GM20431 (cell line): ENCODE measurements at regions not wholly inside any gene's neighbourhood (a gene's known extent, or its start where the extent isn't known, plus 50 kb on each side); places are given as distances from the start of the nearest gene placed in this dataset.
"Not testable (repeated sequence)": the region's sequence is repeated elsewhere in the genome, so short reads cannot be mapped to it uniquely, and the experiment has no call there.

ENCODE experiments used
- in situ Hi-C: fragments of 300-500 bp; cut with MseI, MboI; formaldehyde crosslinking; loops from one replicate; pipeline ENCODE4 v1.15.0; 2020; ENCODE audit warnings: low sequenced_read_pairs; ENCODE audit not compliant: unreplicated experiment

GRCh38 chr1:173392895-173393658 lies 84.1 kb upstream of the PRDX6 start:
- in situ Hi-C loops = no loop called here

- in situ Hi-C loops = no loop called here
These were observed 83.5 kb upstream of the PRDX6 start for GRCh38 chr1:173393659-173394000.

DNA sequence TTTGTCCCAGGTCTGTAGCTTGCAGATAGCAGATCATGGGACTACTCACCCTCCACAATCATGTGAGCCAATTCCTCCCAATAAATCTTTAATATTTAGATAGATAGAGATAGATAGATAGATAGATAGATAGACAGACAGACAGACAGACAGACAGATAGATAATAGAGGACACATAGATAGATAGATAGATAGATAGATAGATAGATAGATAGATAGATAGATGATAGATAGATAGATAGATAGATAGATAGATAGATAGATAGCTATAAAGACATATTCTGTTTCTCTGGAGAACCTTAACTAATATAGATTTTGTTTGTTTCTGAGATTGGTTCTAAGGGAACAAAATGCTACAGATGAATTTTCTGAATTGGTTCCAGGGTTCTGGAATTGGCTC lies 82.3 kb upstream of the PRDX6 start:
- in situ Hi-C loops = not testable (repeated sequence)

GRCh38 chr1:173395762-173396161 lies 81.4 kb upstream of the PRDX6 start:
- in situ Hi-C loops = no loop called here

- in situ Hi-C loops = loop anchor here (25.0 kb wide), 1 partner anchor 663 kb away; no protein-coding TSS in a partner anchor
These were observed 76.6 kb upstream of the PRDX6 start for GRCh38 chr1:173400387-173400995.

- in situ Hi-C loops = loop anchor here (25.0 kb wide), 1 partner anchor 667 kb away; no protein-coding TSS in a partner anchor
These were observed 73.1 kb upstream of the PRDX6 start for GRCh38 chr1:173403996-173404395.

DNA sequence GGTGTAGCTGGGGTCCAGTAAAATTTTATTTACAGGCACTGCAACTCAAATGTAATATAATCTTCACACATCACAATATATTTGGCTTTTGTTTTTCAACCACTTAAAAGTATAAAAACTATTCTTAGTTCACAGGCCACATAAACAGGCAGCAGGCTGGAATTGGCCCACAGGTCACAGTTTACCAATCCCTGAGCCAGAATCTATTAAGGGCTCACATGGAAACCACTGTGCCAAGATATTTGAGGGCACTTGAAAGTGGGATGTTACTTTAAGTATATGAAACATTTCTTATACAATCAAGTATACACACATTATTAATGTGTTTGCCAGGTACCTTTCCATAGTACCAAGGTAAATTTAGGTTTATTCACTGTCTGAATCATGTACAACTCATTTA lies 71.9 kb upstream of the PRDX6 start:
- in situ Hi-C loops = loop anchor here (25.0 kb wide), 1 partner anchor 668 kb away; no protein-coding TSS in a partner anchor

DNA sequence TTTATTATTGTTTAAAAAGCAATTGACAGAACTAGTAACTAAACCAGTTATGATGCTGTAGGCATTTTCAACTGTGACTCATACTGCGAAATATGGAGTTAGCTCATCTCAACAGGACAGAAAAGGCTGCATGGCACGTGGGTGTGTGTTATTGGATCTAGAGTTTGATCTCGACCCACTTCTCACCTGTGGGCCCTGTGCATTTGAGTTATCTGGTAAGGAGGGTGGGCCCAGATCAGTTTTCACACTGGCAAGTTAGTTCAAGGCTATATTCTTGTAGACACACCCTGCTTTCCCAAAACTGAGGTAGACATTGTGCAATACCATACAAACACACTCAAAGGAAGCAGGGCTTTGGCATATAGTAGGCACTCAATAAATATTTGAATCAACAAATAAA lies 71.3 kb upstream of the PRDX6 start:
- in situ Hi-C loops = loop anchor here (25.0 kb wide), 1 partner anchor 669 kb away; no protein-coding TSS in a partner anchor

- in situ Hi-C loops = loop anchor here (25.0 kb wide), 1 partner anchor 670 kb away; no protein-coding TSS in a partner anchor
These were observed 70.3 kb upstream of the PRDX6 start for GRCh38 chr1:173406783-173407230.

- in situ Hi-C loops = loop anchor here (25.0 kb wide), 1 partner anchor 671 kb away; no protein-coding TSS in a partner anchor
These were observed 69.3 kb upstream of the PRDX6 start for GRCh38 chr1:173407846-173408245.

DNA sequence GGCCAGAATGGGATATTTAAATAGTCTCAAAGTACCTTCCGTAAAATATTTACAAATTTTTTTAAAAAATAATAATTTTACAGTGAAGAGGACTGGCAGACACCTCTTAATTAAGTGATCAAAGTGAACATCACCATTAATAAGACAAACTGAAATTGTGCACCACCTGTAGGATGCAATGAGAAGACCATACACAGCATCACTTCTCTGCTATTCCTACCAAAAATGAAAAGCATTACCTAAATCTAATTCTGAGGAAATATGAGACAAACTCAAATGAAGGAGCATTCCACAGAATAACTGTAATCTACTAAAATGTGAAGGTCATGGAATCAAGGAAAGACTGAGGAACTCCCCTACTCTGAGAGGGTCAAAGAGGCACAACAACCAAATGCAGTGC lies 68.2 kb upstream of the PRDX6 start:
- in situ Hi-C loops = loop anchor here (25.0 kb wide), 1 partner anchor 672 kb away; no protein-coding TSS in a partner anchor

DNA sequence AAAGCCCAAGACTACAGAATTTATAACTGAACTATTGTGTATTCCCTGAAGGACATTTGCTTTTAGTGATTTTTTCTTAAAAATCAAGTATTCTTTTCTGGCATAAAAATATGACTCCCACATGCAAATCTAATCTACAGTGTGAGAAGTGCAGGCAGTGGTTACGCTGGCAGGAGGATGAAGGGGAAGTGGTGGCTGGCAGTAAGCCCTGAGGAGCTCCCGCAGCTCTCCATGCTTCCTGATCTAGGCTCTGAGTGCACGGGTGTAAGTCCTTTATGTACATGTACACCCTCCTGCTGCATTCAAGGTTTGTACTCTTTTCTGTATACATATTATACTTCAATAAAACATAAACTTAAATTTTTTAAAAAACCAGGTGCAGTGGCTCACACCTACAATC lies 67.5 kb upstream of the PRDX6 start:
- in situ Hi-C loops = loop anchor here (25.0 kb wide), 1 partner anchor 672 kb away; no protein-coding TSS in a partner anchor

DNA sequence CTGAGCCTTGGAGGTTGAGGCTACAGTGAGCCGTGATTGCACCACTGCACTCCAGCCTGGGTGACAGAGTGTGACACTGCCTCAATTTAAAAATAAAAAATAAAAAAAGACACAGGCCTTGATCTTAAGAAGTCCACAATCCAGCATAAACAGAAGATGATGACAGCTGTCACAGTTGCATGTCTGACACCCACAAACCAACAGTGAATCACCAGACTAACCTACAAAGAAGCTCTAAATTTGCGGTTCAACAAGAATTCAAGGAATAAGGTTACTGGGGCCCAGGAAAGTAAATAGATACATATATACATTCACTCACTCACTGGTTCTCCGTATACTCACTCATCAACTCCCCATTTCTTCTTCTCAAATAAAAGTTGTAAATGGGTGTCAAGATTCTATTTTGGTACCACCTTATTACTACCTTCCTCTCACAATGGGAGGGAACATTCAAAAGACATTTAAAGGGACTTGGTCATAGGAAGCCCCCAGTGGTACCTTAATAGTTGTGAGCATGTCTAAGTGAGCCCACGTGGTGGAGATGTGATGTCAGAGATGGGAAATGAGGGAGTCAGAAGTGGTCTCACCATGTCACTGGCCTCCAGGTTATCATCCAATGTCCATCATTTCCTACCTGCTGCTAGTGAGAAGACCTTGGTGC lies 66.9 kb upstream of the PRDX6 start:
- in situ Hi-C loops = loop anchor here (25.0 kb wide), 1 partner anchor 673 kb away; no protein-coding TSS in a partner anchor

DNA sequence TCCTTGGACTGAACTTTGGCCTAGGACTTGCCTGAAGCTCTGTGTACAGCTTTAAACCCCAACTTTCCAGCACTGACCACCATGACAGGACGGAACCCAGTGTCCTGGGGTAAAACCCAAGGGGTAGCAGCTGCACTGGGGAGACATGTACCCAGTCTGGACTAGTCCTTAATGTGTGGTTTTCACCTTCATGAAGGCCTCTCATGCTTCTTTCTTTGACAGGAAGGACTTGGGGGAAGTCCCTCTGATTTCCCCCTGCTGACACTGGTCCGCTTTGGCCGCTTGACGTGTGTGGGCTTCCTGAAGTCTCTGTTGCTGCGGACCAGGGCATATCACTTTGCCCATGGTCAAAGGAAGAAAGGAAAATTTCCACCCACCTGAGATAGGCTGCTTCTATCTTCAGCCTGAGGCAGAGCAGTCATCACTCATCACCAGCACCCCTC lies 66.3 kb upstream of the PRDX6 start:
- in situ Hi-C loops = loop anchor here (25.0 kb wide), 1 partner anchor 674 kb away; no protein-coding TSS in a partner anchor

GRCh38 chr1:173411835-173412742 lies 65.0 kb upstream of the PRDX6 start:
- in situ Hi-C loops = loop anchor here (25.0 kb wide), 1 partner anchor 675 kb away; no protein-coding TSS in a partner anchor

DNA sequence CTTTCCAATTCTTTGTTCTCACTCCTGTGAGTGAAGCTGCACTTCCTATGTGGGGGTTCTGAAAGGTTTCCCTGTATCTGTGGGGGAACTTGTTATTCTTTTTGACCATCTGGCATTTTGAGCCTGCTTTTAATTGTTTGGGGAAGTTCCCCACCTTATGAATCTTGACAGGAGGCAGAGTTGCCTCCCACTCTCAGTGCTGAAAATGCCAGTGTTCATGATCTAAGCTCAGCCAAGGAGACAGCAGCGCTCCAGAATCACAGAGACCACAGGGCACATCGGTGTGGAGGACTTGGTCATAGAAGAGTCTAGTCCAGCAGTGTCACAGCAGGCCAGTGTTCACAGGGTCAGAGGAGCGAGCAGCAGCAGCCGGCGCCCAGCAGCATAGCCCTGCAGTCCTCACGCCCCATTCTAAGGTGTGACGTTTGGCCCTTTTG lies 63.8 kb upstream of the PRDX6 start:
- in situ Hi-C loops = loop anchor here (25.0 kb wide), 1 partner anchor 676 kb away; no protein-coding TSS in a partner anchor

- in situ Hi-C loops = loop anchor here (25.0 kb wide), 1 partner anchor 677 kb away; no protein-coding TSS in a partner anchor
These were observed 63.0 kb upstream of the PRDX6 start for GRCh38 chr1:173414136-173414535.

GRCh38 chr1:173414539-173415226 lies 62.5 kb upstream of the PRDX6 start:
- in situ Hi-C loops = loop anchor here (25.0 kb wide), 1 partner anchor 677 kb away; no protein-coding TSS in a partner anchor
